Astrocyte of the cerebellum (primary cell): ENCODE measurements at regions not wholly inside any gene's neighbourhood (a gene's known extent, or its start where the extent isn't known, plus 50 kb on each side); places are given as distances from the start of the nearest gene placed in this dataset.

Source experiments
- DNase-seq: peaks from one replicate; pipeline ENCODE4 v3.0.0-alpha.2; 2011; ENCODE audit warnings: low read depth
- H3K4me3 ChIP-seq: 2 replicates; pipeline ENCODE4 v1.5.1; 2011; ENCODE audit warnings: mild to moderate bottlenecking, low read depth, low read length, moderate library complexity
- CTCF ChIP-seq: IDR thresholded peaks from 2 replicates; pipeline ENCODE4 v1.5.1; 2012; ENCODE audit warnings: low read length, low read depth, moderate library complexity, mild to moderate bottlenecking; ENCODE audit errors: missing control alignments
- in situ Hi-C: cut with HindIII; loops from 2 replicates; pipeline ENCODE4 v1.10.0; 2017; ENCODE audit warnings: low sequenced_read_pairs

GRCh38 chr12:54740882-54741281 lies 92.7 kb upstream of the DCD start:
- DNase-seq: no peak

GRCh38 chr12:54736549-54736948 lies 88.4 kb upstream of the DCD start:
- no peak overlapping the region for H3K4me3 ChIP-seq
- DNase-seq: no peak
- in situ Hi-C loops: no loop called here
- TF ChIP-seq CTCF: no peak

More at GRCh38 chr12:54740882-54741281, 92.7 kb upstream of the DCD start:
- no peak overlapping the region for H3K4me3 ChIP-seq
- TF ChIP-seq CTCF: no peak
- in situ Hi-C loops: no loop called here

GRCh38 chr12:54734196-54734950 lies 86.2 kb upstream of the DCD start:
- TF ChIP-seq CTCF: no peak
- in situ Hi-C loops: no loop called here

GRCh38 chr12:54725233-54725843 lies 77.2 kb upstream of the DCD start:
- DNase-seq: no peak
- in situ Hi-C loops: no loop called here
- no peak overlapping the region for H3K4me3 ChIP-seq
- peak; percentile 14 for TF ChIP-seq CTCF

More at GRCh38 chr12:54734196-54734950, 86.2 kb upstream of the DCD start:
- DNase-seq: no peak
- no peak overlapping the region for H3K4me3 ChIP-seq

GRCh38 chr12:54723379-54724256 lies 75.5 kb upstream of the DCD start:
- in situ Hi-C loops: no loop called here
- TF ChIP-seq CTCF: peak; percentile 63
- H3K4me3 ChIP-seq: no peak overlapping the region
- DNase-seq: no peak

- no peak for TF ChIP-seq CTCF
- no peak for DNase-seq
- in situ Hi-C loops: no loop called here
- no peak overlapping the region for H3K4me3 ChIP-seq
These were observed 73.1 kb upstream of the DCD start for GRCh38 chr12:54721312-54721711.
